SK-N-SH treated with all-trans-retinoic acid at 6 μM for 48 hours (cell line): ENCODE measurements at regions not wholly inside any gene's neighbourhood (a gene's known extent, or its start where the extent isn't known, plus 50 kb on each side); places are given as distances from the start of the nearest gene placed in this dataset.

Experiments
- CREB5 ChIP-seq: fragments of 250-450 bp; sonication (Bioruptor Pico); IDR thresholded peaks from 2 replicates; pipeline ENCODE4 v1.5.1; 2020; ENCODE audit warnings: low read depth, mild to moderate bottlenecking, moderate library complexity
- PPARA ChIP-seq: fragments of 250-450 bp; sonication (Bioruptor Pico); IDR thresholded peaks from 2 replicates; pipeline ENCODE4 v1.5.0; 2020; ENCODE audit warnings: mild to moderate bottlenecking, borderline replicate concordance
- RARB ChIP-seq: fragments of 250-450 bp; sonication (Bioruptor Pico); IDR thresholded peaks from 2 replicates; pipeline ENCODE4 v1.8.0; 2021; ENCODE audit warnings: mild to moderate bottlenecking, moderate library complexity
- TCF4 ChIP-seq: fragments of 250-450 bp; sonication (Bioruptor Pico); IDR thresholded peaks from 2 replicates; pipeline ENCODE4 v1.8.0; 2021; ENCODE audit warnings: mild to moderate bottlenecking, moderate library complexity, borderline replicate concordance
- TOX ChIP-seq: fragments of 250-450 bp; sonication (Bioruptor Pico); IDR thresholded peaks from 2 replicates; pipeline ENCODE4 v1.8.0; 2021; ENCODE audit warnings: mild to moderate bottlenecking, moderate library complexity, borderline replicate concordance
- ZFP3 ChIP-seq: fragments of 250-450 bp; sonication (Bioruptor Pico); IDR thresholded peaks from 2 replicates; pipeline ENCODE4 v1.5.0; 2020; ENCODE audit warnings: mild to moderate bottlenecking, moderate library complexity
- ZFP30 ChIP-seq: fragments of 450-650 bp; formaldehyde crosslinking; IDR thresholded peaks from 2 replicates; pipeline ENCODE4 v1.5.0; 2022; ENCODE audit warnings: mild to moderate bottlenecking, moderate library complexity
- ZNF565 ChIP-seq: fragments of 450-650 bp; formaldehyde crosslinking; conservative IDR thresholded peaks from 2 replicates; pipeline ENCODE4 v1.5.0; 2020; ENCODE audit warnings: low read depth, mild to moderate bottlenecking, moderate library complexity
- ZNF8 ChIP-seq: fragments of 450-650 bp; formaldehyde crosslinking; IDR thresholded peaks from 2 replicates; pipeline ENCODE4 v1.5.0; 2020; ENCODE audit warnings: mild to moderate bottlenecking, moderate library complexity
- TF ChIP-seq, protein P1 (sequence below): fragments of 250-450 bp; sonication (Bioruptor Pico); IDR thresholded peaks from 2 replicates; pipeline ENCODE4 v1.8.0; 2020; ENCODE audit warnings: mild to moderate bottlenecking, moderate library complexity, borderline replicate concordance

DNA sequence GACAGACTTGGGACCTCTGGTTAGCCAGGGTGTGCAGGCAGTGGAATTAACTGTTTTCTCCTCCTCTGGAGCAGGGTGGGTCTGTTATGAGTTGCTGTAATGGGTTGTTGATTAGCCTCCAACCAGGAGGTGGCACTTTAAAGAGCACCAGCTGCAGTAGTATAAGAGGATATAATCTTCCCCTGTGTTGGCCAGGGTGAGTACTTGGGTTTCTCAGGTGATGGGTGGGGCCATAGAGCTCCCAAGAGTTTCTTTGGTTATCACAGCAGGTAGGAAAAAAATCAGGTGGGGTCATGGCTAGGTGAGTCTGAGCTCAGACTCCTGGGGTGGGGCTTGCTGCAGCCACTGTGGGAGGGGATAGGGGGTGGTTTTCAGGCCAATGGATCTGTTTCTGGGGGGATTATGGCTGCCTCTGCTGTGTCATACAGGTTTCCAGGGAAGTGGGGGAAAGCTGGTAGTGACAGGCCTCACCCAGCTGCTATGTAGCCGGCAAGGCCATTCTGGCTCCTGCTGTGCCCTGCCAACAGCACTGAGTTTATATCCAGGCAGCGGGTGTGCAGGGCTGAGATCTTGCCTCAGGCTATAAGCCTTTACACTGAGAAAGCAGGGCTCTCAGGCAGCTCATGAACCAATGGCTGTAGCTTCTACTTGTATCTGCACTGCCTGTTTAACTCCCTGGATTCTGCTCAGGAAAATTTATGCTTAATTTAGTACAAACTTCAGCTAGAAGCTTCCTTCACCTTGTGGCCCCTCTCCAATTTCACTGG is 70.1 kb downstream of the CCNG2 start:
- TF ChIP-seq TOX (CRISPR knock-in tag) (no peak), TCF4 (CRISPR knock-in tag) (no peak), ZFP30 (no peak), CREB5 (CRISPR knock-in tag) (no peak), ZNF8 (no peak), PPARA (CRISPR knock-in tag) (no peak), RARB (CRISPR knock-in tag) (no peak), ZFP3 (CRISPR knock-in tag) (no peak), ZNF565 (CRISPR knock-in tag) (no peak)
- TF ChIP-seq, protein P1, sequence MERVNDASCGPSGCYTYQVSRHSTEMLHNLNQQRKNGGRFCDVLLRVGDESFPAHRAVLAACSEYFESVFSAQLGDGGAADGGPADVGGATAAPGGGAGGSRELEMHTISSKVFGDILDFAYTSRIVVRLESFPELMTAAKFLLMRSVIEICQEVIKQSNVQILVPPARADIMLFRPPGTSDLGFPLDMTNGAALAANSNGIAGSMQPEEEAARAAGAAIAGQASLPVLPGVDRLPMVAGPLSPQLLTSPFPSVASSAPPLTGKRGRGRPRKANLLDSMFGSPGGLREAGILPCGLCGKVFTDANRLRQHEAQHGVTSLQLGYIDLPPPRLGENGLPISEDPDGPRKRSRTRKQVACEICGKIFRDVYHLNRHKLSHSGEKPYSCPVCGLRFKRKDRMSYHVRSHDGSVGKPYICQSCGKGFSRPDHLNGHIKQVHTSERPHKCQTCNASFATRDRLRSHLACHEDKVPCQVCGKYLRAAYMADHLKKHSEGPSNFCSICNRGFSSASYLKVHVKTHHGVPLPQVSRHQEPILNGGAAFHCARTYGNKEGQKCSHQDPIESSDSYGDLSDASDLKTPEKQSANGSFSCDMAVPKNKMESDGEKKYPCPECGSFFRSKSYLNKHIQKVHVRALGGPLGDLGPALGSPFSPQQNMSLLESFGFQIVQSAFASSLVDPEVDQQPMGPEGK = no peak
